ENCODE measurements at regions not wholly inside any gene's neighbourhood (a gene's known extent, or its start where the extent isn't known, plus 50 kb on each side); places are given as distances from the start of the nearest gene placed in this dataset.

GRCh38 chr10:23988006-23988405, 220.9 kb upstream of the KIAA1217 start:
- TF ChIP-seq CTCF (IDR thresholded peaks at IDR 0.05) (no peak), POLR2A (IDR thresholded peaks at IDR 0.05) (no peak)
